H1 (cell line): ENCODE measurements at regions not wholly inside any gene's neighbourhood (a gene's known extent, or its start where the extent isn't known, plus 50 kb on each side); places are given as distances from the start of the nearest gene placed in this dataset.

Source experiments
- CTCF ChIA-PET: fragments of 300-600 bp; sonication (Branson Sonifier 250); formaldehyde crosslinking; loops from one replicate; lab custom pipeline; 2021; ENCODE audit not compliant: partially characterized antibody; lab: Charles Lee
- POLR2A ChIA-PET: fragments of 300-600 bp; sonication (Branson Sonifier 250); formaldehyde crosslinking; loops from one replicate; lab custom pipeline; 2021; ENCODE audit warnings: inconsistent platforms; ENCODE audit not compliant: partially characterized antibody; lab: Charles Lee
- DNase-seq, 2 experiments: peaks; one replicate each; pipeline versions ENCODE4 v3.0.0 to v3.0.0-alpha.2; 2010 to 2022; ENCODE audit warnings: low spot score in 2 of 2, low read depth in 1 of 2, mixed read lengths in 1 of 2
- FAIRE-seq: peaks from 2 replicates; lab custom pipeline; 2011; peaks lifted over from hg19 to GRCh38; lab: Jason Lieb, UNC
- H2AFZ ChIP-seq: 2 replicates; pipeline ENCODE4 v1.8.1; 2012; ENCODE audit warnings: low read length, inconsistent platforms
- H2AK5ac ChIP-seq: 2 replicates; pipeline ENCODE4 v1.6.1; 2013; ENCODE audit warnings: low read depth, low read length
- H2BK120ac ChIP-seq: replicated peaks from 2 replicates; pipeline ENCODE3; 2013; ENCODE audit warnings: low read depth, low read length, inconsistent platforms
- H2BK12ac ChIP-seq: 2 replicates; pipeline ENCODE4 v1.6.1; 2013; ENCODE audit warnings: low read depth, low read length
- H2BK15ac ChIP-seq: 2 replicates; pipeline ENCODE4 v1.6.1; 2013; ENCODE audit warnings: low read length
- H2BK20ac ChIP-seq: 2 replicates; pipeline ENCODE4 v1.6.1; 2013; ENCODE audit warnings: low read length
- H2BK5ac ChIP-seq: 2 replicates; pipeline ENCODE4 v1.6.1; 2013; ENCODE audit warnings: low read depth, low read length
- H3K14ac ChIP-seq: 2 replicates; pipeline ENCODE4 v1.6.1; 2013; ENCODE audit warnings: inconsistent platforms; ENCODE audit not compliant: insufficient read length
- H3K18ac ChIP-seq: 2 replicates; pipeline ENCODE4 v1.6.1; 2013; ENCODE audit warnings: low read length; ENCODE audit errors: extremely low read depth
- H3K23ac ChIP-seq: 2 replicates; pipeline ENCODE4 v1.6.1; 2013; ENCODE audit warnings: inconsistent platforms; ENCODE audit not compliant: insufficient read length
- H3K23me2 ChIP-seq: 2 replicates; pipeline ENCODE4 v1.6.1; 2013; ENCODE audit warnings: low read depth, low read length
- H3K27ac ChIP-seq: 2 replicates; pipeline ENCODE4 v1.6.1; 2011; ENCODE audit warnings: low read depth, low read length, inconsistent platforms
- H3K27me3 ChIP-seq, 4 experiments: replicated peaks in 1 of 4; 1 replicate in 1 of 4; 2 replicates in 3 of 4; pipeline versions ENCODE4 v1.6.1 to v1.8.1; 2011 to 2013; ENCODE audit warnings: low read length in 3 of 4, mild to moderate bottlenecking in 3 of 4, inconsistent platforms in 2 of 4, mixed read lengths in 2 of 4, moderate library complexity in 1 of 4; ENCODE audit not compliant: control insufficient read depth in 3 of 4, insufficient read depth in 3 of 4; ENCODE audit errors: extremely low read depth in 1 of 4
- H3K36me3 ChIP-seq, 4 experiments: 2 replicates each; pipeline versions ENCODE4 v1.6.1 to v1.8.1; 2011 to 2013; ENCODE audit warnings: mild to moderate bottlenecking in 4 of 4, low read length in 3 of 4, moderate library complexity in 2 of 4, control low read depth in 1 of 4, inconsistent platforms in 1 of 4; ENCODE audit not compliant: insufficient read depth in 4 of 4, control insufficient read depth in 2 of 4
- H3K4ac ChIP-seq: replicated peaks from 2 replicates; pipeline ENCODE3; 2013; ENCODE audit warnings: low read length, low read depth, mixed read lengths, inconsistent platforms; ENCODE audit not compliant: insufficient read length
- H3K4me1 ChIP-seq, 4 experiments: replicated peaks in 1 of 4; 1 replicate in 1 of 4; 2 replicates in 3 of 4; pipeline versions ENCODE4 v1.6.1 to v1.8.1; 2011 to 2013; ENCODE audit warnings: low read length in 3 of 4, inconsistent platforms in 2 of 4, mixed read lengths in 1 of 4; ENCODE audit not compliant: insufficient read depth in 4 of 4, control insufficient read depth in 3 of 4
- H3K4me2 ChIP-seq, 2 experiments: 2 replicates each; pipeline versions ENCODE4 v1.6.1 to v1.8.1; 2011 to 2013; ENCODE audit warnings: low read depth in 2 of 2, low read length in 2 of 2, control low read depth in 1 of 2, inconsistent platforms in 1 of 2, mild to moderate bottlenecking in 1 of 2; ENCODE audit not compliant: insufficient read depth in 1 of 2
- H3K4me3 ChIP-seq, 4 experiments: fragments of 200-600, 300-600 bp in 1 of 4; sonication (generic), shearing (Covaris generic), sonication (Bioruptor Twin) in 1 of 4; 2 replicates each; pipeline versions ENCODE4 v1.5.1 to v1.8.1; 2011 to 2016; ENCODE audit warnings: low read length in 4 of 4, low read depth in 3 of 4, control low read depth in 2 of 4, inconsistent platforms in 2 of 4, mild to moderate bottlenecking in 2 of 4, mixed read lengths in 1 of 4, moderate library complexity in 1 of 4; ENCODE audit not compliant: insufficient read depth in 2 of 4; ENCODE audit errors: extremely low read depth in 1 of 4
- H3K56ac ChIP-seq: replicated peaks from 2 replicates; pipeline ENCODE3; 2013; ENCODE audit warnings: low read depth, mild to moderate bottlenecking, mixed read lengths, low read length, inconsistent platforms; ENCODE audit not compliant: insufficient read length
- H3K79me1 ChIP-seq: 2 replicates; pipeline ENCODE4 v1.6.1; 2013; ENCODE audit warnings: low read depth, low read length, control low read depth
- H3K79me2 ChIP-seq, 2 experiments: 2 replicates each; pipeline versions ENCODE4 v1.6.1 to v1.8.1; 2012 to 2013; ENCODE audit warnings: low read length in 2 of 2, mild to moderate bottlenecking in 2 of 2, inconsistent platforms in 1 of 2; ENCODE audit not compliant: insufficient read depth in 2 of 2, control insufficient read depth in 1 of 2
- H3K9ac ChIP-seq, 4 experiments: replicated peaks in 1 of 4; 1 replicate in 1 of 4; 2 replicates in 3 of 4; pipeline versions ENCODE4 v1.6.1 to v1.8.1; 2011 to 2013; ENCODE audit warnings: low read depth in 3 of 4, low read length in 3 of 4, control low read depth in 2 of 4, mild to moderate bottlenecking in 2 of 4, moderate library complexity in 2 of 4, inconsistent platforms in 1 of 4; ENCODE audit errors: extremely low read depth in 1 of 4
- H3K9me3 ChIP-seq, 2 experiments: 2 replicates each; pipeline versions ENCODE4 v1.6.1 to v1.8.1; 2012 to 2013; ENCODE audit warnings: mild to moderate bottlenecking in 2 of 2, moderate library complexity in 2 of 2, control low read depth in 1 of 2, inconsistent platforms in 1 of 2, low read depth in 1 of 2, low read length in 1 of 2, mixed read lengths in 1 of 2; ENCODE audit not compliant: insufficient read depth in 2 of 2
- H4K20me1 ChIP-seq, 2 experiments: replicated peaks in 1 of 2; 2 replicates each; pipeline versions ENCODE3 to v1.8.1; 2011 to 2013; ENCODE audit warnings: inconsistent platforms in 2 of 2, low read length in 2 of 2, mild to moderate bottlenecking in 1 of 2; ENCODE audit not compliant: insufficient read depth in 2 of 2, control insufficient read depth in 1 of 2
- H4K5ac ChIP-seq: 2 replicates; pipeline ENCODE4 v1.6.1; 2013; ENCODE audit warnings: low read length, low read depth, mixed read lengths, inconsistent platforms; ENCODE audit not compliant: insufficient read length
- H4K8ac ChIP-seq: 2 replicates; pipeline ENCODE4 v1.8.0; 2013; ENCODE audit warnings: mild to moderate bottlenecking, moderate library complexity, low read length, inconsistent platforms; ENCODE audit not compliant: insufficient read depth; ENCODE audit errors: extremely low read depth
- H4K91ac ChIP-seq: replicated peaks from 2 replicates; pipeline ENCODE3; 2013; ENCODE audit warnings: low read length, mixed read lengths, inconsistent platforms; ENCODE audit not compliant: insufficient read length
- ATF2 ChIP-seq: IDR thresholded peaks from 2 replicates; pipeline ENCODE4 v1.6.1; 2012; ENCODE audit warnings: low read length, inconsistent platforms
- CREB1 ChIP-seq: IDR thresholded peaks from 2 replicates; pipeline ENCODE4 v1.6.1; 2012; ENCODE audit warnings: inconsistent platforms
- GABPA ChIP-seq: IDR thresholded peaks from 2 replicates; pipeline ENCODE4 v1.6.1; 2011; ENCODE audit warnings: mild to moderate bottlenecking, low read length, moderate library complexity, borderline replicate concordance; ENCODE audit not compliant: insufficient read depth
- JUND ChIP-seq: IDR thresholded peaks from 2 replicates; pipeline ENCODE4 v1.6.1; 2011; ENCODE audit warnings: mild to moderate bottlenecking, improper control_type of control experiment, low read length
- NRF1 ChIP-seq: IDR thresholded peaks from 2 replicates; pipeline ENCODE4 v1.6.1; 2011; ENCODE audit warnings: mild to moderate bottlenecking, low read depth, low read length, improper control_type of control experiment
- SIRT6 ChIP-seq: IDR thresholded peaks from one replicate; pipeline ENCODE4 v1.7.1; 2012; ENCODE audit warnings: low read length, inconsistent platforms
- TCF12 ChIP-seq: IDR thresholded peaks from 2 replicates; pipeline ENCODE4 v1.6.1; 2011; ENCODE audit warnings: low read depth, mild to moderate bottlenecking, low read length
- TF ChIP-seq, protein P1 (sequence below): IDR thresholded peaks from 2 replicates; pipeline ENCODE4 v1.6.1; 2012; ENCODE audit warnings: inconsistent platforms

GRCh38 chr6:165758441-165758840 lies 95.4 kb upstream of the PDE10A start:
- no peak overlapping the region for H3K4ac ChIP-seq
- no peak overlapping the region for H3K56ac ChIP-seq
- no peak overlapping the region for H2BK15ac ChIP-seq
- H3K18ac ChIP-seq: no peak overlapping the region
- no peak overlapping the region for H2BK5ac ChIP-seq
- no peak overlapping the region for H2BK120ac ChIP-seq
- no peak overlapping the region for H3K9ac ChIP-seq
- POLR2A ChIA-PET: no interaction called here
- no peaks in the 10 kb centered on the region for H3K9me3 ChIP-seq
- 0 out of 7 replicates have a peak, but pooled peaks cover 0 to 2% (median 0%) of the 10 kb centered on the region in 4 experiments for H3K4me1 ChIP-seq
- no peaks in the 10 kb centered on the region for H3K23me2 ChIP-seq
- H3K36me3 ChIP-seq: no peaks in the 10 kb centered on the region
- DNase-seq (no peak), FAIRE-seq (no peak)
- no peaks in the 10 kb centered on the region for H3K27me3 ChIP-seq
- no peak overlapping the region for H2AFZ ChIP-seq
- H4K91ac ChIP-seq: no peak overlapping the region
- H3K4me3 ChIP-seq: no peak overlapping the region
- no peaks in the 10 kb centered on the region for H3K79me2 ChIP-seq
- no peak overlapping the region for H2BK20ac ChIP-seq
- no peak overlapping the region for H3K27ac ChIP-seq
- no peak overlapping the region for H3K4me2 ChIP-seq
- H4K20me1 ChIP-seq: no peaks in the 10 kb centered on the region
- no peak overlapping the region for H3K23ac ChIP-seq
- H2AK5ac ChIP-seq: no peak overlapping the region
- H4K5ac ChIP-seq: no peak overlapping the region
- no peak overlapping the region for H3K14ac ChIP-seq
- H3K79me1 ChIP-seq: no peaks in the 10 kb centered on the region
- TF ChIP-seq TCF12: no peak
- TF ChIP-seq CREB1: no peak
- TF ChIP-seq GABPA: no peak
- no peak for TF ChIP-seq NRF1
- TF ChIP-seq ATF2: no peak
- TF ChIP-seq SIRT6: no peak
- TF ChIP-seq, protein P1, sequence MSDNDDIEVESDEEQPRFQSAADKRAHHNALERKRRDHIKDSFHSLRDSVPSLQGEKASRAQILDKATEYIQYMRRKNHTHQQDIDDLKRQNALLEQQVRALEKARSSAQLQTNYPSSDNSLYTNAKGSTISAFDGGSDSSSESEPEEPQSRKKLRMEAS: no peak
- no peak for TF ChIP-seq JUND
- TF ChIP-seq, all 59 proteins: peak for 0
- Histone ChIP-seq H4K8ac (no peak overlapping the region), H2BK12ac (no peak overlapping the region)
- CTCF ChIA-PET: interaction anchor here (0.6 to 1.6 kb wide), 2 partner anchors 12 to 30 kb away, joined by 3 read pairs; no protein-coding TSS in a partner anchor
